HG03135 (cell line): ENCODE measurements at regions not wholly inside any gene's neighbourhood (a gene's known extent, or its start where the extent isn't known, plus 50 kb on each side); places are given as distances from the start of the nearest gene placed in this dataset.
"Not testable (repeated sequence)": the region's sequence is repeated elsewhere in the genome, so short reads cannot be mapped to it uniquely, and the experiment has no call there.

Source experiments
- ATAC-seq: cut with Tn5 transposase; IDR thresholded peaks from one replicate; pipeline ENCODE4 v1.9.1; 2021; ENCODE audit warnings: mild to moderate bottlenecking, moderate library complexity; ENCODE audit not compliant: unreplicated experiment

- no peak for ATAC-seq
Observed at GRCh38 chr5:174935854-174936474, 211.6 kb downstream of the MSX2 start.

- not testable (repeated sequence) for ATAC-seq
Observed at GRCh38 chr5:174931033-174931432, 206.7 kb downstream of the MSX2 start.

GRCh38 chr5:174925586-174925985, 201.2 kb downstream of the MSX2 start:
- ATAC-seq = no peak

- ATAC-seq = no peak
Observed at GRCh38 chr5:174922955-174923354, 198.6 kb downstream of the MSX2 start.

GRCh38 chr5:174920906-174921550, 196.6 kb downstream of the MSX2 start:
- no peak for ATAC-seq

- ATAC-seq = no peak
Observed at GRCh38 chr5:174919351-174919750, 195.0 kb downstream of the MSX2 start.

GRCh38 chr5:174918655-174919054, 194.3 kb downstream of the MSX2 start:
- ATAC-seq = no peak

- ATAC-seq = no peak
Observed at GRCh38 chr5:174917976-174918554, 193.7 kb downstream of the MSX2 start.

- ATAC-seq = not testable (repeated sequence)
Observed at GRCh38 chr5:174917435-174917834, 193.1 kb downstream of the MSX2 start.

- not testable (repeated sequence) for ATAC-seq
Observed at GRCh38 chr5:174916924-174917323, 192.5 kb downstream of the MSX2 start.

GRCh38 chr5:174916227-174916626, 191.8 kb downstream of the MSX2 start:
- ATAC-seq = no peak

GRCh38 chr5:174911118-174911517, 186.7 kb downstream of the MSX2 start:
- ATAC-seq = no peak

GRCh38 chr5:174910245-174910737, 185.9 kb downstream of the MSX2 start:
- ATAC-seq = peak; percentile 71

- no peak for ATAC-seq
Observed at GRCh38 chr5:174903172-174903732, 178.9 kb downstream of the MSX2 start.

GRCh38 chr5:174901336-174901735, 177.0 kb downstream of the MSX2 start:
- no peak for ATAC-seq

GRCh38 chr5:174900240-174900865, 176.0 kb downstream of the MSX2 start:
- no peak for ATAC-seq

GRCh38 chr5:174897281-174897950, 173.0 kb downstream of the MSX2 start:
- no peak for ATAC-seq

GRCh38 chr5:174895360-174895759, 171.0 kb downstream of the MSX2 start:
- ATAC-seq = no peak

- ATAC-seq = no peak
Observed at GRCh38 chr5:174892742-174893141, 168.4 kb downstream of the MSX2 start.

GRCh38 chr5:174880412-174881200, 156.2 kb downstream of the MSX2 start:
- not testable (repeated sequence) for ATAC-seq
